GM18907 (cell line): ENCODE measurements at regions not wholly inside any gene's neighbourhood (a gene's known extent, or its start where the extent isn't known, plus 50 kb on each side); places are given as distances from the start of the nearest gene placed in this dataset.
"Not testable (repeated sequence)": the region's sequence is repeated elsewhere in the genome, so short reads cannot be mapped to it uniquely, and the experiment has no call there.

Experiments
- ATAC-seq: cut with Tn5 transposase; IDR thresholded peaks from one replicate; pipeline ENCODE4 v1.9.1; 2021; ENCODE audit warnings: mild to moderate bottlenecking, moderate library complexity; ENCODE audit not compliant: unreplicated experiment

GRCh38 chr14:46596236-46596635, 55.3 kb downstream of the RPL10L start:
- no peak for ATAC-seq

GRCh38 chr14:46582826-46583225, 68.8 kb downstream of the RPL10L start:
- no peak for ATAC-seq

GRCh38 chr14:46581036-46581671, 70.4 kb downstream of the RPL10L start:
- ATAC-seq, result no peak

GRCh38 chr14:46574978-46575375, 76.6 kb downstream of the RPL10L start:
- ATAC-seq, result no peak

GRCh38 chr14:46574221-46574977, 77.2 kb downstream of the RPL10L start:
- no peak for ATAC-seq

- no peak for ATAC-seq
Observed at GRCh38 chr14:46573498-46573897, 78.1 kb downstream of the RPL10L start.

- ATAC-seq, result no peak
Observed at GRCh38 chr14:46571970-46572369, 79.6 kb downstream of the RPL10L start.

GRCh38 chr14:46568161-46568560, 83.4 kb downstream of the RPL10L start:
- ATAC-seq, result not testable (repeated sequence)

- ATAC-seq, result no peak
Observed at GRCh38 chr14:46550836-46551235, 100.7 kb downstream of the RPL10L start.

GRCh38 chr14:46540986-46541385, 110.6 kb downstream of the RPL10L start:
- ATAC-seq, result no peak

- no peak for ATAC-seq
Observed at GRCh38 chr14:46519121-46519520, 132.5 kb downstream of the RPL10L start.

GRCh38 chr14:46508752-46509151, 142.8 kb downstream of the RPL10L start:
- ATAC-seq, result not testable (repeated sequence)

GRCh38 chr14:46499521-46499920, 152.1 kb downstream of the RPL10L start:
- no peak for ATAC-seq

- no peak for ATAC-seq
Observed at GRCh38 chr14:46496409-46496808, 155.2 kb downstream of the RPL10L start.

- ATAC-seq, result peak; percentile 97
Observed at GRCh38 chr14:46490238-46490685, 161.3 kb downstream of the RPL10L start.

- ATAC-seq, result no peak
Observed at GRCh38 chr14:46488374-46488773, 163.2 kb downstream of the RPL10L start.

- ATAC-seq, result no peak
Observed at GRCh38 chr14:46487582-46488350, 163.8 kb downstream of the RPL10L start.

GRCh38 chr14:46482200-46482599, 169.4 kb downstream of the RPL10L start:
- ATAC-seq, result no peak

GRCh38 chr14:46480817-46481216, 170.8 kb downstream of the RPL10L start:
- ATAC-seq, result no peak

GRCh38 chr14:46472261-46472660, 179.3 kb downstream of the RPL10L start:
- ATAC-seq, result no peak

- ATAC-seq, result no peak
Observed at GRCh38 chr14:46464341-46464740, 187.2 kb downstream of the RPL10L start.

- ATAC-seq, result no peak
Observed at GRCh38 chr14:46451800-46452199, 199.8 kb downstream of the RPL10L start.
